D721Med (cell line): ENCODE measurements at regions not wholly inside any gene's neighbourhood (a gene's known extent, or its start where the extent isn't known, plus 50 kb on each side); places are given as distances from the start of the nearest gene placed in this dataset.
"Not testable (repeated sequence)": the region's sequence is repeated elsewhere in the genome, so short reads cannot be mapped to it uniquely, and the experiment has no call there.

Experiments
- DNase-seq: peaks from one replicate; pipeline ENCODE4 v3.0.0; 2011; ENCODE audit warnings: low spot score; ENCODE audit not compliant: insufficient read length
- FAIRE-seq: peaks from 2 replicates; lab custom pipeline; 2011; peaks lifted over from hg19 to GRCh38; lab: Jason Lieb, UNC
- TF ChIP-seq, protein P1 (sequence below): IDR thresholded peaks from 2 replicates; pipeline ENCODE4 v1.5.1; 2012; ENCODE audit warnings: mild to moderate bottlenecking, control low read depth; ENCODE audit not compliant: insufficient read depth; ENCODE audit errors: missing control alignments

DNA sequence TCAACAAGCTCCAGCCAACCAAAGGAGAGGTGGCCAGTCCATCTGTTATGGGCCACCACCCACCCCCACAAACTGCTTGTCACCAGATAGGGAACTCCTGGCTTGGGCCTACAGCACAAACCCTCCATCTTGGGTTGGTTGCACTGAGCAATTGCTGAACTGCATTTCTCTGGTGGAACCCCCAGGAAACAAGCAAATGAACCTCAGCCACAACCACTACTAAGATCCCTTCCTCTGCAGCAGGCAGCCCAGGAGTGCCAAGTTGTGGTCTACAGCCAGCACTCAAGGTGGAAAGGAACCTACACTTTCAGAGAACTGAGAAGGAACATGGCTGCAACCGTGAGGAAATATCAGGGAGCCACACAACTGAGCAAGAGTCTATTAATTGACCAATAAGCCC, 171.6 kb downstream of the TMEM200A start:
- TF ChIP-seq, protein P1, sequence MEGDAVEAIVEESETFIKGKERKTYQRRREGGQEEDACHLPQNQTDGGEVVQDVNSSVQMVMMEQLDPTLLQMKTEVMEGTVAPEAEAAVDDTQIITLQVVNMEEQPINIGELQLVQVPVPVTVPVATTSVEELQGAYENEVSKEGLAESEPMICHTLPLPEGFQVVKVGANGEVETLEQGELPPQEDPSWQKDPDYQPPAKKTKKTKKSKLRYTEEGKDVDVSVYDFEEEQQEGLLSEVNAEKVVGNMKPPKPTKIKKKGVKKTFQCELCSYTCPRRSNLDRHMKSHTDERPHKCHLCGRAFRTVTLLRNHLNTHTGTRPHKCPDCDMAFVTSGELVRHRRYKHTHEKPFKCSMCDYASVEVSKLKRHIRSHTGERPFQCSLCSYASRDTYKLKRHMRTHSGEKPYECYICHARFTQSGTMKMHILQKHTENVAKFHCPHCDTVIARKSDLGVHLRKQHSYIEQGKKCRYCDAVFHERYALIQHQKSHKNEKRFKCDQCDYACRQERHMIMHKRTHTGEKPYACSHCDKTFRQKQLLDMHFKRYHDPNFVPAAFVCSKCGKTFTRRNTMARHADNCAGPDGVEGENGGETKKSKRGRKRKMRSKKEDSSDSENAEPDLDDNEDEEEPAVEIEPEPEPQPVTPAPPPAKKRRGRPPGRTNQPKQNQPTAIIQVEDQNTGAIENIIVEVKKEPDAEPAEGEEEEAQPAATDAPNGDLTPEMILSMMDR = no peak
- FAIRE-seq (no peak), DNase-seq (no peak)

DNA sequence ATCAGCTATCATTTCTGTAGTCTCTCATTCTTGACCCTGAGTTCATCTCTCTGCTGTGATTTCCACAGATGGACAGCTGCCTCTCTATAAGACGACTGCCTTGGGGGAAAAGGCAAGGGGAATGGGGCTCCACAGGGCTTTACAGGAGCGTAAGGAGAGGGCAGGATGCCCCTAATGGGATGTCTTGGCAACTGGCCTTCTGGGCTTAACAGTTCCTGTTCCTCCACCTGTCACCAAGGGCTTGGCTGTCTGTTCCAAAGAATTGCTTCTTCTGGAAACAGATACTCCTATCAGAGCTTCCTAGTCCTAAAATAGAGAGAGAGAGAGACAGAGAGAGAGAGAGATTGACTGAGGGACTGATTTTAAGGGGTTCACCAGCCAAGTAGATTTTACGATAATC, 181.9 kb downstream of the TMEM200A start:
- TF ChIP-seq, protein P1 = no peak
- no peak for FAIRE-seq
- no peak for DNase-seq

DNA sequence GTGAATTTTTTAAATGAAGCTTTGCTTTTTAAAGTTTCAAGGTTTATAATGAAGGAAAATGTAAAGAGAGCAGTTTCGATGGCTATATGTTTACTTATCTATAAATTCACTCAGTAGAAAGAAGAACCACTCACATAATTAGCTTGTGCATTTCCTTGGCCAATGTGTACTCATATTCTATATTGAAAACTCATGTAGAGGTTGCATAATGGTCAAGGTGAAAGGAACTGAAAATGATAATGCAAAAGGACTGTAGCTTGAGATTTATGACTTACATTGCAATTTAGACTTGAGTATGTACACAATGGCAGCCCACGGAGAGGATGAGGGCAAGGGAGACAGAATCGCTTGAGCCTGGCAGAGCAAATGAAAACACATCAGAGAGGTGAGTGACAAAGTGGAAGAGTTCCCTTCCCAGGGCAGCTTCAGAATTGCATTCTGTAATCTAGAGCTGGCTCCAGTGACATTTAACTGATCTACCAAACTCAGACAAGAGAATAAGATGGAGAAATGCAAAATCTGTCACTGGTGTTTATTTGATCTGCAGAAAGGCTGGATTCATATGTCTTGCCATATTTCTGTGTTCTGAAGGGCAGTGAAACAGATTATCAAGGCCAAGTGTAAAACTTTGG, 191.8 kb downstream of the TMEM200A start:
- TF ChIP-seq, protein P1 = no peak
- DNase-seq = no peak
- no peak for FAIRE-seq

DNA sequence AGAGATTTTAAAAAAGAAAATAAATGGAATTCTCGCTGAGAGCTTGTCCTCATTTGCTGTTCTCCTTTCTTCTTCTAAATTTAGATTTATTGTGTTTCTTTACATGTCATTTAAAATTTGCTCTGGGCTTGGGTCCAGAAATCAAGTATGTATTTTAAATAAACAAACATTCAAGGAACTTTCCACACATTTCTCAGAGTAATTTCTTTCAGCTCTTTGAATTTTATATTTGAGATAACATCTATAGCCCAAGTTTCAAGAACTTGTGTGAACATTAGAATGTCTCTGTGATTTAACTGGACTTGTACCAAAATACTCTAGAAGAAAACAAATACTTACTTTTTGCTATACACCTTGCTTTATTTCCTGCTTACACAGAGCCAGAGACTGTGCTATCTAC, 192.3 kb downstream of the TMEM200A start:
- DNase-seq = no peak
- TF ChIP-seq, protein P1 = no peak
- no peak for FAIRE-seq

DNA sequence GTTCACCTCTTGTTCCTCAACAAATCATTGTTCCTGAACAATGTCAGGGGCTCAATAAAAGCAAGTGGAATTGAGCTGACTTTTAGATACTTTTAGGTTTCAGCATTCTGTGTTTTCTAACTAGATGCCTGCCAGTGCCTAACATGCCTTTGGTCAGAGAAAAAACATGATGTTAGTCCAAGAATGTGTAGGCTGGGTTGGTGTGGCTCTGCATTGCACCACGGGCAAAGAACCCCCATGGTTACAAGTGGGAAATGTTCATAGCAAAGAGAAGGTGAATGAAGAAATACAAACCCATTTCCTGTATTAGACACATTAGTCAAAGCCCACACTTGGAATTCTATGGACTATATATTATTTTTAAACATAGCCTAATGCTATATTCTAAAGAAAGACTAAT, 193.3 kb downstream of the TMEM200A start:
- DNase-seq (no peak), FAIRE-seq (no peak)
- TF ChIP-seq, protein P1 = no peak

DNA sequence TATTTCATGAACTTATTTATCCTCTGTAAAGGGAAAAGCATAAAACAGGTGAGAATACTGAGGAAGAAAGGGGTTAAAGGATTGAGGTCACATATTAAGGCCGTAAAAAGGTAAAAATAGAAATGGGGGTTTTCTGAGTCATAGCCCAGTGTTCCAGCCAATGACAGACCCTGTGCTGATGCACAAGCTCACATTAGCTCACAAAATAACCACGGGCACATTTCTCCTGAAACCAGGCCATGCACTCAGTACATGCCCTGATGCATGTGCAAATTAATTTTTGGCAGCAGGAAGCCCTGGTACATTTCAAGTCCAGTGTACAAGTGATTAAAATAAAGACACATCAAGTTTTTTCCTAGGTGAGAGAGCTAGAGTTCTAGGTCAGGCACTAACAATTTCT, 194.4 kb downstream of the TMEM200A start:
- no peak for DNase-seq
- no peak for FAIRE-seq
- TF ChIP-seq, protein P1 = no peak

DNA sequence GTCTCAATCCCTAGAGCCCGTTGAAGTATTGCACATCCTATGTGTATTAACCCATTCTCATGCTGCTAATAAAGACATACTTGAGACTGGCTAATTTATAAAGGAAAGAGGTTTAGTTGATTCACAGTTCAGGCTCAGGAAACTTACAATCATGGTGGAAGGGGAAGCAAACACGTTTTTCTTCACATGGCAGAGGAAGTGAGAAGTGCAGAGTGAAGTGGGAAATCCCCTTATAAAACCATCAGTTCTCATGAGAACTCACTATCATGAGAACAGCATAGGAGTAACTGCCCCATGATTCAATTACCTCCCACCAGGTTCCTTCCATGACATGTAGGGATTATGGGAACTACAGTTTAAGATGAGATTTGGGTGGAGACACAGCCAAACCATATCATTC, 195.3 kb downstream of the TMEM200A start:
- FAIRE-seq, DNase-seq: not testable (repeated sequence)

DNA sequence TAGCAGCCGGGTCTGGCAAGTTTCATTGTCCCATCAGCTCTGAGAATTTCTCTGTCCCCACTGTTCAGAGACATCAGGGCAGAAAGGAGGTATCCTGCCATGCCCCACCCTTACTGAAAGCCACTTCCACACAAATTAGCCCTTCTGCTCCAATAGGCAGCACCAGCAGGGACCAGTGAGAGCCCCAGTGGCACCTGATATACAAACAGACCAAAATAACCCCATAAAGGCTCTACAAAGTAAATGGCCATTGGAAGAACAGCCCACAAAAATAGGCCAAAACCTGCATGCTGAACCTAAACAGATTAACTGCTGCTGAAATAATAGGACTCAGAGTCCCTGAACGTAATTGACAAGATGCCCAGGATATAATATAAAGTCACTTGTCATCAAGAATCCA, 199.9 kb downstream of the TMEM200A start:
- TF ChIP-seq, protein P1 = no peak
- DNase-seq (no peak), FAIRE-seq (no peak)
